ENCODE measurements at regions not wholly inside any gene's neighbourhood (a gene's known extent, or its start where the extent isn't known, plus 50 kb on each side); places are given as distances from the start of the nearest gene placed in this dataset.
"Not testable (repeated sequence)": the region's sequence is repeated elsewhere in the genome, so short reads cannot be mapped to it uniquely, and the experiment has no call there.

- DNase-seq, result no peak
Measured at GRCh38 chr10:27388761-27389399, 115.2 kb upstream of the RAB18 start.

- DNase-seq, result no peak
Measured at GRCh38 chr10:27383595-27384542, 120.2 kb upstream of the RAB18 start.

- DNase-seq, result no peak
Measured at GRCh38 chr10:27382176-27382575, 121.9 kb upstream of the RAB18 start.

- no peak for DNase-seq
Measured at GRCh38 chr10:27380929-27381358, 123.2 kb upstream of the RAB18 start.

GRCh38 chr10:27379041-27379440 is 125.1 kb upstream of the RAB18 start:
- DNase-seq, result not testable (repeated sequence)

- no peak for DNase-seq
Measured at GRCh38 chr10:27373566-27374160, 130.4 kb upstream of the RAB18 start.

- no peak for DNase-seq
Measured at GRCh38 chr10:27372095-27372494, 131.5 kb upstream of the ACBD5 start.

- DNase-seq, result not testable (repeated sequence)
Measured at GRCh38 chr10:27371375-27371774, 130.8 kb upstream of the ACBD5 start.

GRCh38 chr10:27369880-27370279 is 129.3 kb upstream of the ACBD5 start:
- DNase-seq, result no peak

- no peak for DNase-seq
Measured at GRCh38 chr10:27368706-27369105, 128.1 kb upstream of the ACBD5 start.

GRCh38 chr10:27366769-27367168 is 126.2 kb upstream of the ACBD5 start:
- DNase-seq, result no peak

- no peak for DNase-seq
Measured at GRCh38 chr10:27364028-27364427, 123.4 kb upstream of the ACBD5 start.

GRCh38 chr10:27360581-27361172 is 120.1 kb upstream of the ACBD5 start:
- peak; percentile 86 for DNase-seq

- DNase-seq, result no peak
Measured at GRCh38 chr10:27359792-27360355, 119.3 kb upstream of the ACBD5 start.

GRCh38 chr10:27356738-27357137 is 116.1 kb upstream of the ACBD5 start:
- DNase-seq, result no peak

- no peak for DNase-seq
Measured at GRCh38 chr10:27355918-27356573, 115.4 kb upstream of the ACBD5 start.

- not testable (repeated sequence) for DNase-seq
Measured at GRCh38 chr10:27354643-27355270, 114.2 kb upstream of the ACBD5 start.

GRCh38 chr10:27354100-27354499 is 113.5 kb upstream of the ACBD5 start:
- not testable (repeated sequence) for DNase-seq

- no peak for DNase-seq
Measured at GRCh38 chr10:27349987-27350386, 109.4 kb upstream of the ACBD5 start.

GRCh38 chr10:27347827-27348207 is 107.2 kb upstream of the ACBD5 start:
- not testable (repeated sequence) for DNase-seq

GRCh38 chr10:27345455-27345920 is 104.9 kb upstream of the ACBD5 start:
- DNase-seq, result no peak

Measured in activated naive CD4-positive, alpha-beta T cell treated with Interleukin-2 at 50 U/mL for 16 hours (primary cell).